ENCODE measurements at regions not wholly inside any gene's neighbourhood (a gene's known extent, or its start where the extent isn't known, plus 50 kb on each side); places are given as distances from the start of the nearest gene placed in this dataset.

- TF ChIP-seq EZH2phosphoT487 (IDR thresholded peaks at IDR 0.05; ENCODE audit: borderline replicate concordance, low read length): no peak
- TF ChIP-seq, protein P1, sequence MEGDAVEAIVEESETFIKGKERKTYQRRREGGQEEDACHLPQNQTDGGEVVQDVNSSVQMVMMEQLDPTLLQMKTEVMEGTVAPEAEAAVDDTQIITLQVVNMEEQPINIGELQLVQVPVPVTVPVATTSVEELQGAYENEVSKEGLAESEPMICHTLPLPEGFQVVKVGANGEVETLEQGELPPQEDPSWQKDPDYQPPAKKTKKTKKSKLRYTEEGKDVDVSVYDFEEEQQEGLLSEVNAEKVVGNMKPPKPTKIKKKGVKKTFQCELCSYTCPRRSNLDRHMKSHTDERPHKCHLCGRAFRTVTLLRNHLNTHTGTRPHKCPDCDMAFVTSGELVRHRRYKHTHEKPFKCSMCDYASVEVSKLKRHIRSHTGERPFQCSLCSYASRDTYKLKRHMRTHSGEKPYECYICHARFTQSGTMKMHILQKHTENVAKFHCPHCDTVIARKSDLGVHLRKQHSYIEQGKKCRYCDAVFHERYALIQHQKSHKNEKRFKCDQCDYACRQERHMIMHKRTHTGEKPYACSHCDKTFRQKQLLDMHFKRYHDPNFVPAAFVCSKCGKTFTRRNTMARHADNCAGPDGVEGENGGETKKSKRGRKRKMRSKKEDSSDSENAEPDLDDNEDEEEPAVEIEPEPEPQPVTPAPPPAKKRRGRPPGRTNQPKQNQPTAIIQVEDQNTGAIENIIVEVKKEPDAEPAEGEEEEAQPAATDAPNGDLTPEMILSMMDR (conservative IDR thresholded peaks at IDR 0.05; ENCODE audit: low read depth, low read length): no peak
- TF ChIP-seq EZH2 (IDR thresholded peaks at IDR 0.05; ENCODE audit: low read length, unreplicated experiment): no peak
- Histone ChIP-seq H3K9me3 (ENCODE audit: low read length) (no peaks in the 10 kb centered on the region), H3K27me3 (ENCODE audit: low read length) (no peaks in the 10 kb centered on the region), H3K27ac (ENCODE audit: low read length) (no peak overlapping the region), H2AFZ (ENCODE audit: low read length) (no peak overlapping the region), H3K79me2 (ENCODE audit: low read length) (no peaks in the 10 kb centered on the region), H3K4me2 (ENCODE audit: low read length) (no peak overlapping the region), H3K4me1 (ENCODE audit: insufficient read depth, low read length) (peaks cover 28% of the 10 kb centered on the region), H3K9me2 (replicated peaks; ENCODE audit: low read length) (no peaks in the 10 kb centered on the region), H3K4me3 (ENCODE audit: low read length) (no peak overlapping the region), H3K9ac (ENCODE audit: low read length) (no peak overlapping the region), H4K20me1 (ENCODE audit: low read length) (no peaks in the 10 kb centered on the region), H3F3A (ENCODE audit: low read length, unreplicated experiment) (peaks cover 5% of the 10 kb centered on the region), H3K36me3 (ENCODE audit: low read depth, low read length) (no peaks in the 10 kb centered on the region)
- no TSS peak for BruUV-seq (replicated peaks)
- ChIA-PET CTCF (interaction anchor here (0.5 to 1.3 kb wide), 3 partner anchors 25 to 72 kb away, joined by 3 to 5 read pairs (median 4); no protein-coding TSS in a partner anchor), POLR2A (ENCODE audit: unreplicated experiment) (interaction anchor here (0.6 kb wide), 1 partner anchor 62 kb away, joined by 5 read pairs; no protein-coding TSS in a partner anchor)
- DNase-seq: no peak
- intact Hi-C loops (cut with micrococcal nuclease): no loop called here
- no peak for ATAC-seq
These were observed 125.0 kb upstream of the FUT8 start for GRCh38 chr14:65287264-65288131.

DNA sequence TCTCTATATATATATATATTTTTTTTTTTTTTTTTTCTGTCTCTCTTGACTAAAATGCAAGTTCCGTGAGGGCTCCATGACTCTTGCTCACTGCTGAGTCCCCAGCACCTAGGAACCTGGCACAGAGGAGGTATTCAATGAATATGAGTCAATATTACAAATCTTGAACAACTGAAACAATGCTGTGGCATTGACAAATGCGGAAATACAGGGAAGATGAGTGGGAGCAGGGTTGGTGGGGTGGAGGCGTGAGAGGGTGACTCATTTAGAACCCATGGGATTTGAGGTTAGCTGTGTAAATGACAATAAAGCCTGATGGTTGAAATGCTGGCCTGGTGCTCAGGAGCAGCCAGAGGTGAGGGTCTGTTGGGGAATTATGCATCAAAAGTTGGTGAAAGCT, 121.7 kb upstream of the FUT8 start:
- peaks cover 5% of the 10 kb centered on the region for H3F3A ChIP-seq (ENCODE audit: low read length, unreplicated experiment)
- no peaks in the 10 kb centered on the region for H4K20me1 ChIP-seq (ENCODE audit: low read length)
- DNase-seq: peak; percentile 99
- no peaks in the 10 kb centered on the region for H3K36me3 ChIP-seq (ENCODE audit: low read depth, low read length)
- H2AFZ ChIP-seq (ENCODE audit: low read length): no peak overlapping the region
- ATAC-seq: peak; percentile 95
- no peaks in the 10 kb centered on the region for H3K79me2 ChIP-seq (ENCODE audit: low read length)
- no peak for TF ChIP-seq EZH2 (IDR thresholded peaks at IDR 0.05; ENCODE audit: low read length, unreplicated experiment)
- no peak for TF ChIP-seq EZH2phosphoT487 (IDR thresholded peaks at IDR 0.05; ENCODE audit: borderline replicate concordance, low read length)
- TF ChIP-seq, protein P1 (conservative IDR thresholded peaks at IDR 0.05; ENCODE audit: low read depth, low read length): no peak
- peaks cover 20% of the 10 kb centered on the region for H3K4me1 ChIP-seq (ENCODE audit: insufficient read depth, low read length)
- peak overlapping the region; percentile 78 for H3K9ac ChIP-seq (ENCODE audit: low read length)
- POLR2A ChIA-PET (ENCODE audit: unreplicated experiment): interaction anchor here (0.6 kb wide), 1 partner anchor 13 kb away, joined by 15 read pairs; no protein-coding TSS in a partner anchor
- peak overlapping the region; percentile 36 for H3K4me2 ChIP-seq (ENCODE audit: low read length)
- no peaks in the 10 kb centered on the region for H3K9me2 ChIP-seq (replicated peaks; ENCODE audit: low read length)
- H3K27ac ChIP-seq (ENCODE audit: low read length): peak overlapping the region; percentile 96
- no peaks in the 10 kb centered on the region for H3K9me3 ChIP-seq (ENCODE audit: low read length)
- H3K4me3 ChIP-seq (ENCODE audit: low read length): no peak overlapping the region
- CTCF ChIA-PET: interaction anchor here (0.6 kb wide), 1 partner anchor 10 kb away, joined by 4 read pairs; no protein-coding TSS in a partner anchor
- intact Hi-C loops (cut with micrococcal nuclease): loop anchor here (1.0 to 2.0 kb wide), 5 partner anchors 12 to 120 kb away; no protein-coding TSS in a partner anchor
- no peaks in the 10 kb centered on the region for H3K27me3 ChIP-seq (ENCODE audit: low read length)
- no TSS peak for BruUV-seq (replicated peaks)
